ENCODE measurements at regions not wholly inside any gene's neighbourhood (a gene's known extent, or its start where the extent isn't known, plus 50 kb on each side); places are given as distances from the start of the nearest gene placed in this dataset.

DNA sequence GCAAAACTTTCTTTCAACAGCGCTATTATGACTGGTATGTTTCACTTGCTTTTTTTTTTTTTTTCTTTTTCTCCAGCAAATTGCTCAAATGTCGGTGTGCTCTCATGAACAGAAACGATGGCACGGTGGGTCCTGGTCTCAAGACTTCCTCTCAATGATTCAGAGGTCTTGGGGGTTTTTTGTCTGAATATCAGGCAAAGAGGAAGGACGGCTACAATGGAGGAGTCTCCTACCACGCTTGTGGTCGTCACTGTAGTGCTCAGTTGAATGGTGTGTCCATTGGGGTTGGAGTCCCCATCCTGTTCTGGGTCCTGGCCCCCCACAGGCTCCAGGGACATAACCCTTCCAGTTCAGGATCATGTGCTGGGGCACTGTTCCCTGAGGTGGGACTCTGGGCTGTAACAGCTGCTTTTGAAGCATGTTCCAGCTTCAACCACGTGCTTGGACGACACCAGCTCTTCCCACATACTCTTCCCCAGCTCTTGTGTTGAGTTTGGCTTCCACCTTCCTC lies 266.7 kb upstream of the KLF6 start:
- no peak for DNase-seq (ENCODE audit: low spot score)

DNA sequence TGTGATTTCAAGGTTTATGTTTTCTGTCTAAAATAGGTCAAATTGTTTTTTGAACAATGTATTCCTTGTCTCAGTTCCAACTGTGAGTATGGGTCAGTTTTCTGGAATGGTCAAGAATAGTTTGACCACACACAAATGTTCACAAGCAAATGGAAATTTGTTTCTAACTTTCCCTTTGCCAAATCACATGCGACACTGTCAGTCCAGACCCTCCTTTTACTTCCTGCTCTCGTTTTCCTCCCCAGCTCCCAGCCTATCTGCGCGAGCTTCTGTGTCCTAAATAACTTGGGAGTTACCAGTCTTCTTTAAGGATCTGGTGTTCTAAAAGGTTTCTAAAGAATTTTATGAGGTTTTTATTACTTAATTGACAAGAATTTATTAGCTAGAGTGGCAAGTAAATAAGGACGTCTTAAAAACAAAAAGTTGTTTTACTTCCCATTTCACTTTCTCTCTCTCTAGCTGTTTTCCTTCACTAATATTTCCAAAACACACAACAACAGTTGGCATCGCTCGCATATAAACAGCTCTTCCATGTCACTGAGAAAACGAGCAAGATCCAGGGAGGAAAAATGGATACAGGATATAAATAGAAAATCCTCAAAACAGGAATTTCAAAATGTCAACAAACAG lies 266.1 kb upstream of the KLF6 start:
- no peak for DNase-seq (ENCODE audit: low spot score)

DNA sequence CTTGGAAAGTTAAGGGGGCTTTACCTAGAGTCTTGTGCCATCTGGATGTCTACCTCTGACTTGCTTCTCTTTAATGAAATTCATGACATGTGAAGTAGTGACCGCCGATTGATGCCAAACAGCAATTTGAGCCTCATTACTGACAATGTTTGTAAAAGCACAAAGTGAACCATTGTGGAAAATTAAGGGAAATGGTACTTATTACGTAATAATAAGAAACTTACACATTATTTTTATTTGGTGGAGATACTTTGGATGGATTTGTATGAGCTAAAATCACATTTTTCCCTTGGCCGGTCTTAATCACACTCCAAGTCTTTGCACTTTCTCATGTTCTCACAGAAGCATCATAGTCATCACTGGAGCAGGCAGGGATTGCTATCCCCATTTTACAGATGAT lies 265.1 kb upstream of the KLF6 start:
- DNase-seq (ENCODE audit: low spot score): no peak

DNA sequence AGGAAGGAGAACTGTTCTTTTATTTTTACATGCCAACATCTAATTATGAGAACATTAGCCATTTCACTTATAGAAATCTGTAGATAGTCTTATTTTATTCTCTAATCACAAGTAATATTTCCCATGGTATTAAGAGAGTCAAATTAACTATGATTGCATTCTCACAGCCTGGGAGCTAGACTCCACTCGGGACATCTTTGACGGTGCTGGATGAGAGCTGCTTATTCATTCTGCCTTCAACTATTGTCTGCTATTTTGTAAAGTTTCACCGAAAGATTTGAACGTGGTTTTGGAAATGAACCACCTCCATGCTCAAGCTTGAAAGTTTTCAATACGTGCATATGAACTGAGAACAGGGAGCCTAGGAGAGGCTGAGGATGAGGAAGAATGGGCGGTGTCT lies 264.3 kb upstream of the KLF6 start:
- DNase-seq (ENCODE audit: low spot score): no peak

DNA sequence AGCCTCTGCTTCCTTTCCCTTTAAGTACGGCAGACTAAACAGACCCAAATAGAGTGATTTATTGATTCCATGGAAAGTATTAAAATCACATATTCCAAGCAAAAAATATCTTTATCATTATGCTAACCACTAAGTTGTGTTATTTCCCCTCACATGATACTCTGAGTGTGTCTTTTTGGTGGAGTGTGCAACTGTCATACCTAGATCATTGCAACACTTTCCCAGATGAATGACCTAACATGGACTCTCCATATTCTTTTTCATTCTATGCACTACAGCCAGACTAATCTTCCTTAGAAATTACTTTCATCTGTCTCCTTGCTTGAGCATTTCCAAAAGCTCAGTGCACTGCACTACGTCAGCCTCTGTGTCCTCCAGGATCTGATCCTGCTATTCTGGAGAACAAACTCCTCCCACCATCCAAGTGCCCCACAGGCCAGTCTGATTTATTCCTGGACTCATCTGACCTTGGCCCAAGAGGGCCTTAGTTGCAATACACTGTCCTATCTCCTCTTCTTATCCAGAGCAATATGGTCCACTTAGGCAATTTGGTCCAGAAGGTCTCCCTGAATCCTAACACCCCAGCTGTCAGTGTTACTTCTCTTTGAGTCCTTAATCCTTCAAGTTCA lies 263.3 kb upstream of the KLF6 start:
- no peak for DNase-seq (ENCODE audit: low spot score)

DNA sequence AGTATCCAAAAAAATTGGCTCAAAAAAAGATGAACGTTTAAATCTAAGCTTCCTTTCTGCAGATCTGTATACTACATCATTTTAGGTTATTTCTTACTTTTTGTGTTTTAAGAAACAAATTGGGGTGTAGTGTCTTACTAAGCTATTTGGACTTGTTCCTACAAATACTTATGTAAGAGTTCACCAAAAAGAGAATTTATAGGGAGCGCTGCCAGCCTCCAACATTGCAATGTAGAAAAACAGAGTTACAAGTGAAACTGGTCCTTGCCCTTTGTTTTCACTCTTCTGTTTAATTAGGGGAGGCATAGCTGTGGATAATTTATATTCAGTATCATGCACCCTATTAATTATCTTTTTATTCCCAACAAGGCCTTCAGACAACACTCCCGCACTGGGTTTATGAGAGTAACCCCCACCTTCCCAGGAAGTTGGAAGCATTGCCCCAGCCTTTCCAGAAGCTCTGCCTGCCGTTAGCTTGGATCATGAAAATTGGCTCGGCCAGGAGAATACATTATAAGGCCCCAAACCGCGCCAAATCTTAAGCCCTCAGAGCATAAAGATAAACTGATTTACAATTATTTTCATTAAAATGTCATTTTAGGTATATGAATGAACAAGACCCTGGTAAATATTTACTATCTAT lies 261.8 kb upstream of the KLF6 start:
- no peak for DNase-seq (ENCODE audit: low spot score)

DNA sequence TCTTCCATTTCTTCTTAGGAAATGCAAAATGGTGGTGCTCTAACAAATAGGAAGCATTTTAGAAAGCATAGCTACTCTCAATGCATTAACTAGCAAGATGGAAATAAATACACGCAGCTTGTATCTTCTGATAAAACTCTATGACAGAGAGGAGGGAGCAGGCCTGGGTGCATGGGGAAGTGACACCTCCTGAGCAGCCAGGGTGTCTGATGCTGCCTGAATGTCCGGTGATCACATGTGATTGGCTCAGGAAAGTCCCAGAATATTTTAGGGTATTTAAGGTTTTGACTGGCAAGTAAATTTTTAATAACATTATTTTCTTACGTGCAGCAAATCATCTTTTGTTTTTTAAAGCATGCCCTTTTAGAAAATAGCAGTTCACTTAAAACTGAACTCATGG lies 261.0 kb upstream of the KLF6 start:
- DNase-seq (ENCODE audit: low spot score): no peak

DNA sequence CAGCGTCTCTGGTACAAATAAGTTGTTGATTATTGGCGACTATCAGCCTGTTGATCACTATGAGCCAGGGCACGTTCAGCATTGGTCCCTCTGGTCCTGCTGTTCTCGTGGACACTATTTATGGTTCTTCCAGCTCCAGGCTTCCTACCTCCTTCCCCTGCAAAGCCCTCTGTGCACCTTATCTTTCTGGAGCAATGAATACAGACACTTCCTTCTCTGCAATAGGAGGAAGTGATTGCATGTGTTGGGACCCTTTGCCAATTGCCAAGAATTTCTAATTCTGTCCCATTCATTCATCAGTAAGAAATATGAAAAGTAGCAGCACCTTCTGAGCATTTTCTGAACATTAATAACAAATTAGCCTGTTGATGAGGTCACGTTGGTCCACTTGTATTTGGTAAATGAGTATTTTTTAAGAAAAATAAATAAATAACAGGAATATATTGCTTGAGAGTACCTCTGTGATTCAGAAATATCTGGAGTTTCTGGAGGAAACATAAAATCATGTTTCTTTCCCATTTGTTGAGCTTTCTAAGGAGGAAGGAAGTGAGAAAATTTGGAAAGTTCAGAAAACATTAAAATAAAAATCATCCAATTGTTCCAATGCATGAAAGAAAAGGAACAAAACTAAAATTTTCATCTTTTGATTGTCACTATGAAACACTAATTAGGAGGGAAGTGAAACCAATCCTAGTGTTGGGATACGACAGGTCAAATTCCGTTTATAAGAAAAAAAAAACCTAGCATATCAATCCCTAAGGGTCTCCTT lies 259.1 kb upstream of the KLF6 start:
- DNase-seq (ENCODE audit: low spot score): no peak

DNA sequence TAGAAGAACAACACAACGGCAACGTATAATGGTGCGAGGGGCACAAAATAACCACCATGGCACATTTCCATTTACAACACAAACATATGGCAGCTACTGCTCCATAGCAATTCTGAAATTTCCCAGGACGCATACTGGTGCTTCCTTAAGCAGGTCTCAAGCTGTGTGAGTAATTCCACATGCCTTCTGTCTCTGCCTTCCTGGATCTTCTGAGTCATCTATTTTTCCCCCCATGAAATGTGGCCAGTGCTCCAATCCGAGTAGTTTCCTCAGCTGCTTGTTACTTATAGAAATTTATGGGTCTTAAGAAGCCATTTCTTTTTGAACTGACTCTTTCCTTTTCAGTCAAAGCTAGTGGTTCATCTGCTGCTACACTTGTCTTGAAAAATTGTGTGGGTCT lies 256.6 kb upstream of the KLF6 start:
- DNase-seq (ENCODE audit: low spot score): no peak

DNA sequence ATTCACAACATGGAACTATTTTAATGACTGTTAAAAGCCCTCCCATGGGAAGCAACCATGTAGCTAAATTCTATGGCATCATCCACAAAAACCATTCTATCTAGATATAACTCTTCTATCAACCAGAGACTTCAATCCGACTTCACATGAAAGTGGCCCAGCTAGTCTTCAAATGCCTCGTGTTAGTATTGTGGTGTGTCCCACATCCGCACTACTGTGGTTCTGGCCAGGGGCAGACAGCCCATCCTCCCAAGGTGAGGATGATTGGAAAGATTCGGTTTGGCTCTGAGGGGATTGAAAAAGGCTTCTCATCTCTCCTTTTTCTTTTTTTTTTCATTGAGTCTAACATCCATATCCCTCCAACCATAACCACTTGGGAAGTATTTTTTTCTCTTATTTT lies 253.0 kb upstream of the KLF6 start:
- no peak for DNase-seq (ENCODE audit: low spot score)

DNA sequence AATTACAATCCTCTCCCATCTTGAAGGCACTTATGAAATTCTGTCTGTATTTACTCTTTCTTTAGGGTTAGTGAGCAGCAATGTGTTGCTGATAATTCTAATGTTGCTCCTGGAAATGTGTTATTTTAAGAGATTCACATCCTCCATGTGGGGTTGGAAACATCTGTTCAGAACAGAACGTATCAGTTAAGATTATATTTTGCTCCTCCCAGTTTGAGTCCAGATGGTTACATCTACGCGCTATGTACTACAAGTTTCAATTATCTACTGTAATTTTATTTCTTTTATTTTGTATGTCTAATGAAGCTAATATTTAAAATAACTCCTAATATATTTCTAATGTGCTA lies 250.6 kb upstream of the KLF6 start:
- DNase-seq (ENCODE audit: low spot score): no peak

DNA sequence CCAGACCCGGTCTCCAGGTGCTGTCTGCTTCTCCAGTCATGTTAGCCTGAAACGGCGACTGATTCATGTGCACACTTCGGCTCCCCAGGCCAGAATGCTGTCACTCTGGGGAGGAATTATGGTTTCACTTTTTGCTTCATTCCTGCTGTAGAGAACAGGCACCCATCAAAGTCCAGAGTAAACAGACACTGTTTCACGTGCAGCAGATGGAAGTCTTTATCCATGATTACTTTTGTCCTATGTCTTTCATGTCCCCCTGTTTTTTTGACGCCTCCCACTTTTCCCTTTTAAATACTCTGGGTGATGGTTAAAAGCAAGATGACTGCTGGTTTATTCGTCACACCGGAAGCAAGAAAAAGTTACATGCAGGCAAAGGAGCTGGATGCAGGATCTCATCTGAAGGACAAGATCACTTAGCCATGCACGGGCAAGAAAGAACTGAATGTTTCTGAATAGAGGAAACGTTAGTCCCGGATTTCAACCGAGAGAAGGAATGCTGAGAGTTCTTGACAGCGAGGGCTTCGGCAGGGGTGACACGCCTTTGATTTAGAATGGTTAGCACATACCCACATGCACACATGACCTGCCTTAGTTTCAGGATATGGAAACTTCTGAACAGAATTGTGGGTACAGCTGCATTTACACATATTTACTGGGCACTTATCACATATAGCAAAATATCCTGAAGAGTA lies 250.0 kb upstream of the KLF6 start:
- no peak for DNase-seq (ENCODE audit: low spot score)

DNA sequence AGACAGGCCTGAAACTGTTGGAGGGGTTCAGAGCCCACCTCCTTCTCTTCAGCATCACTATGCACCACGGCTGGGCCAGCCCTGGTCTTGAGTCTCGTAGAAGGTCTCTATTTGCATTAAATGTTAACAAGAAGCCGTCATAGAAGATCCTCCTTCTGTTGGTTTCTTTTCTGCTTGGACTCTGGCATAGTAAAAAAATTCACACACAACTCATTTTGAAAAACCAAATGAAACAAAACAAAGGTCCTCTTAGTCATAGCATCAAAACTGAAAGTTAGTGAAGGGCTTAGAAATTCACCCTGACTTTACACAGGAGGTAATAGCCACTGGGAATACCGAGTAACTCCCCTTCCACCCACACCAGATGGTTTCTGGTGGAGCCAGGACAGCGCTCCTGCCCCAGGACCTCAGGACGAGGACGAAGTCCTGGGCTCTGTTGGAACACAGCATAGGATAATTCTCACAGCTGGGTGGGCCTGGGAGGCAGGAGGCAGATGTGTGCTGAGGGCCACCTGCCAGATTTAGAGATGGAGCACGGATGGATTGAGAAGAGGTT lies 248.4 kb upstream of the KLF6 start:
- no peak for DNase-seq (ENCODE audit: low spot score)

DNA sequence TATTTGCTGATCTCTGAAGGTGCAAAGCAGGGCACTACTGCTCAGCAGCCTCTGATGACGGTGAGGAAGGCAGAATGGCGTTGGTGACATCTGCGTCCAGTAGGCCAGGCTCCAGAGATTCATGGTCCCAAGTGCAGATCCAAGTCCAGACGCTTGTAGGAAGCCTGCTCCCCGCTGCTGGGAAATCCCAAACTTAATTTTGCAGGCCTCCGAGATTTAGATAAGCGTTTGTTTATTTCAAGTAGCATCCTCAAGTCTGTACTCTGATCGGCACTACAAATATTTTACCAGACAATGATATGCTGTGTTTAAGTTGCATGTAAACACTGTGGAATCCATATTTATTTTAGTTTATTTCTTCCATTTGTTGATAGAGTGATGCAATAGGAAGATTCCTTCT lies 244.9 kb upstream of the KLF6 start:
- no peak for DNase-seq (ENCODE audit: low spot score)

DNA sequence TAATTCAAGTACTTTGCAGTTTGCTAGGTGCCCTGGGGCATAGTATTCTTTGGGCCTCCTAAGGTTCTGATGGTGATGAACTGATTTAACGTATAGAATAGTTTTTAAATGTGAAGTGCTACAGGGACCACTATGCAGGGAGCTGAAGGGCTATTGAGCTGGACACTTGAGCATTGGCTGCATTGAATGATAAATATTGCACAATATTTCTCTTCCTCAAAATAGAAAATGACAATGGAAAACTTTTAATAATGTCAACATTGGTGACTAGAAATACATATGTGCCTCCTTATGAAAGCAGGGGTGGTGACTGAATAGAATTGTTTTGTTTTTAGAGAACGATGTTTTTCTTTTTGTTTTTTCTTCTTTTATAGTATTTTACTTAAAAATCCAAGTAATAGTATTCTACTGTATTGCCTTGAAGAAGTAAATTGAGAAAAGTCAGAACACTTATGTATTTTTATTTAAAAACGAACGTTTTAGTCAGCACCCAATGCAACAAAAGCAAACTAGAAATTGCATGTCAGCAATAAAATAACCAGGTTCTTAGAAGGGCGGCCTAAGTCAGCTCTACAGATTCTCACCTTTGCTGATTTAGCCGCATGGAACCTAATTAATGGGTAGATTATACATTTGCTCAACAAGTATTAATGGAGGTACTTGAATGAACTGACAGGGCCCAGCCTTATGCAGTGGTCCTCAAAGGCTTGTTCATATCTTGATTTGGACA lies 244.0 kb upstream of the KLF6 start:
- no peak for DNase-seq (ENCODE audit: low spot score)

DNA sequence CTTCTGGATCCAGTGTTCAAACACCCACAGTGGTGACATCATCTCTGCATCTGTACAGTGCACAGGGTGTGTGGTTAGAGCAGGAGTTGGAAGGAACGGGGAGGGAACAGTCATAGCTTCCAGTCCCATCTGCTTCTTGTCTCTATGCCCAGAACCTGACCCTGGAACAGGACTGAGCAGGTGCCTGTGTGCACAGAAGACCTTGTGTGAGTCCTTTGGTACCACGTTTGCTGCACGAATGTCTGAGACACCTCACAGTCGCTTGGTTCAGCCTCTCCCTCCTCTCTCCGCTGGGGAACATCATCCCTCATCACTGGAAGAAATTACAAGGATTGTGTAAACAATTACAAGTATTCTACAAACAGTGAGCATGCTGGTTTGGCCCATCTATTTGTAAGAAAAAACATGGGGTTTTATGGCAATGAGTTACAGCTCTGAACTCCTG lies 243.0 kb upstream of the KLF6 start:
- no peak for DNase-seq (ENCODE audit: low spot score)

DNA sequence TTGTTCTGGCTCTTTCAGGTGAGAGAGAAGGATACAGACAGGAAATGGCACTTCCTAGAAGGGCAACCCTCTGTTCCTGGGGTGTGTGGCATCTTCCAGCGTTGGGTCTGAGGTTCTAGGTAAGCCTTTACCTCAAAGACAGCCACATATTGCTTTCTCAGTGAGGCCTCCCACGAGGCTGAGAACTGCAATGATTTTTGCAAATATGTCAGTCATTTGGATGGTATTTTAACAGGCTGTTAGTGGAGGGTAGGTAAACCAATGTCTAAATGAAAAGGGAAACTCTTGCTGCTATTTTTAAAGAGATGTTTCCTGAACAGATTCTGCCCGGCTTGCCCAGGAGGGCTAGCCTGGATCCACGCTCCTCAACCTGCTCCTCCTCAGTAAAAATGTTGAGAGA lies 240.3 kb upstream of the KLF6 start:
- no peak for DNase-seq (ENCODE audit: low spot score)

DNA sequence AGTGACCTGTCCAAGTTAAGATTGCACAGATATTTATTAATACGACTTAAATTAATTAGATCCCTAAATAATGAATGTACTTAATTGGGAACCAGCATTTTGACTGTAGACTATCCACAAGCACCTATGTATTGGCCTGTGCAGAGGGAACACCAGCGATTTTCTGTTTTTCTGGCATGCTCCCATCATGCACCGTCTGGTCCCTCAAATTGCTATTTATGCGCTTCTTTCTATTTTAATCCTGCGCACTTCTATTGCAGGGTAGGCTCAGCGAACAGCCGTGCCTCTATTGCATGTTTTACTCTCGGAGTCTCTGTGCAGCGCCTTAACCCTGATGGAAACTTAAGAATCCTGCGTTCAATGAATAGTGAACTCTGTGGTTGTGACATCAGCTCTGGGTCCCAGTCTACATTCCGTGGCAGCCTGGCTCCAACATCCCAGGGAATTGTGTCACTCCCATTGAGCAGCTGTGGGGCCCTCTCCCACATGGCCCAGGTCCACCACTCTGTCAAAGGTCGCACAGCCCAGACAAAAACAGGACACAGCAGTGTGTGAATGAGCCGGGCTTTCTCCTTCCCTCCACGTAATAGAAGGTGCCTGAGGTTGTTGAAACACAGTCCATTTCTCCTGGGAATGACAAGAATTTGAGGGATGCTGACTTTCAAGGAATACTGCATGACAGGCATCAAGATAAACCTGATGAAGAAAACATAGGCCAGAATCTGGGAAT lies 239.7 kb upstream of the KLF6 start:
- DNase-seq (ENCODE audit: low spot score): no peak

DNA sequence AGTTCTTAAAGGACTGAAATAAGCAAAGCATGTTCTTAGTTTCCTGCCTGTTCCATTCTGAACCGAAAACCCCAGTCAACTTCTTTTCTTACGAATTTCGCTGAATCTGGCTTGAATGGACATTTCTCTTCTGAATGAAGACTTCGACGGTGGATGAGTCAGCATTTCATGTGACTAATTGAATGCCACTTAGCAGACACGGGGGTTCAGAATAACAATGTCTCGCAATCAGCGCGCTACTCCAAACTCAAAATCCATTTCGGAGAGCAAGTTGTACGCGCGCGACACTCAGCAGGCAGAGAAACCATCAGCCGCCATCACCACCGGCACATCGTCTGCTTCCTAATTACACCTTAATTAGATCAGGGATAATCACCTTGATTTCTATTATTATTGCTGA lies 239.0 kb upstream of the KLF6 start:
- no peak for DNase-seq (ENCODE audit: low spot score)

DNA sequence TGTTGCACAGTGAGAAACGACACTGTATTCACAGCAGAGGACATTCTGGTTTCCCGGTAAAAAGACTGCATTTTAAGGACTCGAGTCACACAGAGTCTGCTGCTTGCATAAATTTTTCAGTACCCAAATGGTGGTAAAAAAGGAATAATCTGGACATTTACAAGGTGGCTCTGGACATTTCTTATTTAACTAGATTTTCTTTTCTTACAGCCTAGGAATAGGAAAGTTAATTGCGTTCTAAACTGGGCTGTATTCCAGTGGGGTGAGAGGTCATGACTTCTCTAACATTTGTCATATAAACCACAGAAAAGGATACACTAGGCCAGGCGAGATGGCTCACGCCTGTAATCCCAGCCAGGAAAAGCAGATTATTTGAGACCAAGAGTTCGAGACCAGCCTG lies 237.5 kb upstream of the KLF6 start:
- DNase-seq (ENCODE audit: low spot score): no peak

DNA sequence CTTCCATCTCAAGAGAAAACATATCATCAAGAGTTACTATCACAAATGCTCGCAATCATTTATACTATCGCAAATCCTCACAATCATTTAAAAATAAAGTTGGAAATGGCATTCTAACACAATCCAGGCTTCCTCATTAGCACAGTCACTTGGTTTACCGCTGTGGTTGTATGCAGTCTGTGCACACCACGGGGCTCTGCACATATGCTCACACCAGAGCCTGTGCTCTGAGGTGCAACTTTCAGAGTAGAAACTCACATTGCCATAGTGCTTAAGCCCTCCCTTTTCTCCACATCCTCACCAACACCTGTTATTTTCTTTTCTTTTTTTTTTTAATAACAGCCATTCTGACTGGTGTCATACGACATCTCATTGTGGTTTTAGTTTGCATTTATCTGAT lies 235.6 kb upstream of the KLF6 start:
- DNase-seq (ENCODE audit: low spot score): no peak
